ENCODE measurements at regions not wholly inside any gene's neighbourhood (a gene's known extent, or its start where the extent isn't known, plus 50 kb on each side); places are given as distances from the start of the nearest gene placed in this dataset.

GRCh38 chr2:56104962-56105361, 78.8 kb upstream of the CCDC85A start:
- no peak for DNase-seq

GRCh38 chr2:56107502-56108220, 76.1 kb upstream of the CCDC85A start:
- no peak for DNase-seq

GRCh38 chr2:56108806-56109205, 75.0 kb upstream of the CCDC85A start:
- no peak for DNase-seq

- no peak for DNase-seq
Measured at GRCh38 chr2:56109994-56110393, 73.8 kb upstream of the CCDC85A start.

- no peak for DNase-seq
Measured at GRCh38 chr2:56113382-56113975, 70.3 kb upstream of the CCDC85A start.

- no peak for DNase-seq
Measured at GRCh38 chr2:56117764-56118163, 66.0 kb upstream of the CCDC85A start.

GRCh38 chr2:56118474-56118873, 65.3 kb upstream of the CCDC85A start:
- no peak for DNase-seq

GRCh38 chr2:56121995-56122394, 61.8 kb upstream of the CCDC85A start:
- DNase-seq, result no peak

GRCh38 chr2:56123538-56123937, 60.3 kb upstream of the CCDC85A start:
- no peak for DNase-seq

- peak; percentile 26 for DNase-seq
Measured at GRCh38 chr2:56127010-56127409, 56.8 kb upstream of the CCDC85A start.

- DNase-seq, result peak; percentile 83
Measured at GRCh38 chr2:56127463-56128152, 56.2 kb upstream of the CCDC85A start.

GRCh38 chr2:56128235-56128634, 55.6 kb upstream of the CCDC85A start:
- DNase-seq, result peak; percentile 44

GRCh38 chr2:56130463-56131070, 53.2 kb upstream of the CCDC85A start:
- peak; percentile 33 for DNase-seq

- peak; percentile 71 for DNase-seq
Measured at GRCh38 chr2:56132138-56132537, 51.7 kb upstream of the CCDC85A start.

GRCh38 chr2:56133441-56133840, 50.3 kb upstream of the CCDC85A start:
- DNase-seq, result no peak

- DNase-seq, result no peak
Measured at GRCh38 chr2:56133931-56134629, 49.7 kb upstream of the CCDC85A start.
